ENCODE measurements at regions not wholly inside any gene's neighbourhood (a gene's known extent, or its start where the extent isn't known, plus 50 kb on each side); places are given as distances from the start of the nearest gene placed in this dataset.

DNA sequence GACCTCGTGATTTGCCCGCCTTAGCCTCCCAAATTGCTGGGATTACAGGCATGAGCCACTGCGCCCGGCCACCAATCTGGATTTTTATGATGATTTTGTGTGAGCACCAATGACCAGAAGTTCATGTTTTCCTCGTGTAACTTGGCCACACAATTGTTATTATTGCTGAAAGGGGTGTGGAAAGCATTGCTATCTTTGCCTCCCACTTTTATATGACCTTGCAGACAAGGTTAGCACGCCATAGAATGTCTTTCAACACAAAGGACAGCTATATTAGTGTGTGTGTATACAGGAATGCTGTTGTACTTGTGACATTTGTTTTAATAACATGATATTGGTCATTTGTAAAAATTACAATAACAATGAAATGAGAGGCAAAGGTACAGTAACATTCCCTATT, 155.0 kb upstream of the ERCC6L2 start:
- Mint-ChIP-seq H3K4me1 (no peaks in the 10 kb centered on the region), H3K36me3 (ENCODE audit: low read depth) (no peaks in the 10 kb centered on the region), H3K27me3 (ENCODE audit: insufficient read depth) (peaks cover 4% of the 10 kb centered on the region), H3K27ac (no peak overlapping the region), H3K9me3 (peaks cover 8% of the 10 kb centered on the region), H3K4me3 (no peak overlapping the region)
- Histone ChIP-seq H3K9me3 (ENCODE audit: control insufficient read depth, low read length) (peaks cover 6% of the 10 kb centered on the region), H3K4me3 (ENCODE audit: low read length) (no peak overlapping the region), H3K27ac (ENCODE audit: low read depth, low read length) (no peak overlapping the region), H3K4me1 (ENCODE audit: control insufficient read depth, insufficient read depth, low read length) (no peaks in the 10 kb centered on the region), H3K36me3 (ENCODE audit: control insufficient read depth, insufficient read depth, low read length) (no peaks in the 10 kb centered on the region), H3K9ac (ENCODE audit: extremely low read depth, low read length, poor library complexity, severe bottlenecking) (no peak overlapping the region), H3K27me3 (ENCODE audit: control insufficient read depth, insufficient read depth, low read length, poor library complexity, severe bottlenecking) (no peaks in the 10 kb centered on the region)
- WGBS, 2 experiments (ENCODE audit: insufficient coverage in 1 of 2, insufficient read length in 1 of 2), result 95 to 97% methylated on average over 5 to 6 of the region's 6 CpGs
- DNase-seq, result no peak
- TF ChIP-seq, protein P1, sequence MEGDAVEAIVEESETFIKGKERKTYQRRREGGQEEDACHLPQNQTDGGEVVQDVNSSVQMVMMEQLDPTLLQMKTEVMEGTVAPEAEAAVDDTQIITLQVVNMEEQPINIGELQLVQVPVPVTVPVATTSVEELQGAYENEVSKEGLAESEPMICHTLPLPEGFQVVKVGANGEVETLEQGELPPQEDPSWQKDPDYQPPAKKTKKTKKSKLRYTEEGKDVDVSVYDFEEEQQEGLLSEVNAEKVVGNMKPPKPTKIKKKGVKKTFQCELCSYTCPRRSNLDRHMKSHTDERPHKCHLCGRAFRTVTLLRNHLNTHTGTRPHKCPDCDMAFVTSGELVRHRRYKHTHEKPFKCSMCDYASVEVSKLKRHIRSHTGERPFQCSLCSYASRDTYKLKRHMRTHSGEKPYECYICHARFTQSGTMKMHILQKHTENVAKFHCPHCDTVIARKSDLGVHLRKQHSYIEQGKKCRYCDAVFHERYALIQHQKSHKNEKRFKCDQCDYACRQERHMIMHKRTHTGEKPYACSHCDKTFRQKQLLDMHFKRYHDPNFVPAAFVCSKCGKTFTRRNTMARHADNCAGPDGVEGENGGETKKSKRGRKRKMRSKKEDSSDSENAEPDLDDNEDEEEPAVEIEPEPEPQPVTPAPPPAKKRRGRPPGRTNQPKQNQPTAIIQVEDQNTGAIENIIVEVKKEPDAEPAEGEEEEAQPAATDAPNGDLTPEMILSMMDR (conservative IDR thresholded peaks at IDR 0.05), result no peak

DNA sequence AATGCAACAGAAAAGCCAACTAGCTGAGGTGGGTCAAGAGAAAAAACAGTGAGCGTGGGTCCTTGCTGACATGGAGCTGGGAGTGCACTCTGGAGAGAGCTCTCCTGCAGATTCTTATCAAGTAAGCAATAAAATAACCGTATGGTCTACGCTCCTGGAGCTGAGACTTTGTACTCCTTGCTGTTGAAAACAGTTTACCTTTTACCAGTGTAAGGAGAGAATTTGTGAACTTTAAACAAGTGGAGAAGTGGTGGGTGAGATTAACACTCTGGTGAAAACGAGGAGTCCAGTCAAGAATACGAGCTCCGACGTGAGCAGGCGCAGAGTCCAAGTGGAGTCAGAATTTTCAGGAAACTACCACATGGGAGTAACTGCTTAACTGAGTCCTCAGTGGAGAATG, 156.1 kb upstream of the ERCC6L2 start:
- Mint-ChIP-seq H3K9me3 (peaks cover 14% of the 10 kb centered on the region), H3K36me3 (ENCODE audit: low read depth) (no peaks in the 10 kb centered on the region), H3K27ac (no peak overlapping the region), H3K4me3 (no peak overlapping the region), H3K4me1 (no peaks in the 10 kb centered on the region), H3K27me3 (ENCODE audit: insufficient read depth) (no peaks in the 10 kb centered on the region)
- H3K27me3 ChIP-seq (ENCODE audit: control insufficient read depth, insufficient read depth, low read length, poor library complexity, severe bottlenecking), result no peaks in the 10 kb centered on the region
- DNase-seq, result peak; percentile 4
- H3K4me3 ChIP-seq (ENCODE audit: low read length), result no peak overlapping the region
- H3K9me3 ChIP-seq (ENCODE audit: control insufficient read depth, low read length), result peaks cover 12% of the 10 kb centered on the region
- H3K4me1 ChIP-seq (ENCODE audit: control insufficient read depth, insufficient read depth, low read length), result no peaks in the 10 kb centered on the region
- no peak overlapping the region for H3K27ac ChIP-seq (ENCODE audit: low read depth, low read length)
- no peaks in the 10 kb centered on the region for H3K36me3 ChIP-seq (ENCODE audit: control insufficient read depth, insufficient read depth, low read length)
- 91 to 97% methylated on average over 8 of the region's 8 CpGs for WGBS, 2 experiments (ENCODE audit: insufficient coverage in 1 of 2, insufficient read length in 1 of 2)
- TF ChIP-seq, protein P1 (conservative IDR thresholded peaks at IDR 0.05), result no peak
- no peak overlapping the region for H3K9ac ChIP-seq (ENCODE audit: extremely low read depth, low read length, poor library complexity, severe bottlenecking)

DNA sequence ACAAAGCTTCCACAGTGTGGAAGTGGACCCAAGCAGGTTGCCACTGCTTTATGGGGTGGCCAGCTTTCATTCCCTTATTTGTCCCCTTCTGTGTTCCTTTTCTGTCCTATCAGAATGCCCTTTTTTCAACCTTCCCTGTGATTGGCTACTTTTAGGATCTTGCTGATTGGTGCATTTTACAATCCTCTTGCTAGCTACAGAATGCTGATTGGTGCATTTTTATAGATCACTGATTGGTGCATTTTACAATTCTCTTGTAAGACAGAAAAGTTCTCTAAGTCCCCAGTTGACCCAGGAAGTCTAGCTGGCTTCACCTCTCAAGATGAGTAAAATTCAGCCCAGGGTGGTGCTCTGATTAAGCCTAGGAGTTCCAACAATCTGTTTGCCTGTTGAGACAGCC, 157.2 kb upstream of the ERCC6L2 start:
- no peak overlapping the region for H3K4me3 ChIP-seq (ENCODE audit: low read length)

More for the DNA sequence above, 157.2 kb upstream of the ERCC6L2 start:
- no peak overlapping the region for H3K4me3 Mint-ChIP-seq
- no peaks in the 10 kb centered on the region for H3K36me3 Mint-ChIP-seq (ENCODE audit: low read depth)
- Histone ChIP-seq H3K9me3 (ENCODE audit: control insufficient read depth, low read length) (peaks cover 12% of the 10 kb centered on the region), H3K27me3 (ENCODE audit: control insufficient read depth, insufficient read depth, low read length, poor library complexity, severe bottlenecking) (no peaks in the 10 kb centered on the region), H3K4me1 (ENCODE audit: control insufficient read depth, insufficient read depth, low read length) (no peaks in the 10 kb centered on the region), H3K36me3 (ENCODE audit: control insufficient read depth, insufficient read depth, low read length) (no peaks in the 10 kb centered on the region), H3K9ac (ENCODE audit: extremely low read depth, low read length, poor library complexity, severe bottlenecking) (no peak overlapping the region), H3K27ac (ENCODE audit: low read depth, low read length) (no peak overlapping the region)
- no peaks in the 10 kb centered on the region for H3K27me3 Mint-ChIP-seq (ENCODE audit: insufficient read depth)
- no peak for DNase-seq
- TF ChIP-seq, protein P1 (conservative IDR thresholded peaks at IDR 0.05), result no peak
- no peaks in the 10 kb centered on the region for H3K4me1 Mint-ChIP-seq
- H3K9me3 Mint-ChIP-seq, result peaks cover 17% of the 10 kb centered on the region
- no peak overlapping the region for H3K27ac Mint-ChIP-seq
